Right atrium auricular region (tissue), 2 donors: ENCODE measurements at regions not wholly inside any gene's neighbourhood (a gene's known extent, or its start where the extent isn't known, plus 50 kb on each side); places are given as distances from the start of the nearest gene placed in this dataset.
A peak's percentile ranks its signal among the peaks of the same experiment; 100 is the strongest.
"Not testable (repeated sequence)": the region's sequence is repeated elsewhere in the genome, so short reads cannot be mapped to it uniquely, and the experiment has no call there.

Experiments
- DNase-seq: peaks from one replicate; pipeline ENCODE4 v3.0.0-alpha.2; 2019; ENCODE audit warnings: low spot score
- H3K27ac ChIP-seq, 2 donors: fragments of 200-600 bp; sonication (generic); 1 replicate in 1 of 2; 2 replicates in 1 of 2; pipeline ENCODE4 v1.5.1; 2016 to 2019
- H3K27me3 ChIP-seq, 2 donors: fragments of 200-600 bp; sonication (generic); one replicate each; pipeline versions ENCODE4 v1.5.1 to v1.6.0; 2017 to 2019
- H3K36me3 ChIP-seq: fragments of 200-600 bp; sonication (generic); one replicate; pipeline ENCODE4 v1.5.1; 2016
- H3K4me1 ChIP-seq, 2 donors: fragments of 200-600 bp; sonication (generic); one replicate each; pipeline versions ENCODE4 v1.5.1 to v1.6.0; 2017 to 2019
- H3K4me3 ChIP-seq, 2 donors: fragments of 200-600 bp; sonication (generic); 1 replicate in 1 of 2; 2 replicates in 1 of 2; pipeline ENCODE4 v1.5.1; 2017 to 2019; ENCODE audit warnings: mild to moderate bottlenecking in 1 of 2, moderate library complexity in 1 of 2
- H3K9me3 ChIP-seq, 2 donors: fragments of 200-600 bp; sonication (generic); one replicate each; pipeline ENCODE4 v1.5.1; 2019
- TF ChIP-seq, protein P1 (sequence below), 2 donors: fragments of 200-600 bp; sonication (generic); IDR thresholded peaks; one replicate each; pipeline ENCODE4 v1.5.1; 2019; ENCODE audit warnings: antibody characterized with exemption in 2 of 2

DNA sequence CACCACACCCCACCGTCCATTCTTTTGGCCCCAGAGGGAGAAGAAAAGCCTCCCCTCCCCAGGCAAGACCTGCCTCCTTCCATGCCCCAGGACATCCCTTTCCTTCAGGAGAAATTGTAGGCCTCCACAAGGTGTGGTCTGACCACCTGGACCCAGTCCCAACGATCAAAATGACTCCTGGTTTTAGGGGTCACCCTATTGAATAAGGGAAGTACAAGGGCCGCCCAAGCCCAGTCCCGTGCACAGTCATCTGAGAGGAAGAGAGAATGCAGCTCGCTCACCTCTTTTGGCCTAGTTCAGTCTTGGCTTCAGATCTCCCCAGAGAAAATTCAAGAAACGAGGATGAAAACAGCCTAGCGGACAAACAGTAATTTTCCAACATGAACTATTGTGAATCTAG lies 249.1 kb downstream of the UACA start:
- no peak for DNase-seq
- H3K27me3 ChIP-seq = no peaks in the 10 kb centered on the region
- H3K36me3 ChIP-seq = no peaks in the 10 kb centered on the region
- H3K4me3 ChIP-seq = no peak overlapping the region
- H3K9me3 ChIP-seq = peaks cover 0 to 28% of the 10 kb centered on the region in 2 donors
- TF ChIP-seq, protein P1, sequence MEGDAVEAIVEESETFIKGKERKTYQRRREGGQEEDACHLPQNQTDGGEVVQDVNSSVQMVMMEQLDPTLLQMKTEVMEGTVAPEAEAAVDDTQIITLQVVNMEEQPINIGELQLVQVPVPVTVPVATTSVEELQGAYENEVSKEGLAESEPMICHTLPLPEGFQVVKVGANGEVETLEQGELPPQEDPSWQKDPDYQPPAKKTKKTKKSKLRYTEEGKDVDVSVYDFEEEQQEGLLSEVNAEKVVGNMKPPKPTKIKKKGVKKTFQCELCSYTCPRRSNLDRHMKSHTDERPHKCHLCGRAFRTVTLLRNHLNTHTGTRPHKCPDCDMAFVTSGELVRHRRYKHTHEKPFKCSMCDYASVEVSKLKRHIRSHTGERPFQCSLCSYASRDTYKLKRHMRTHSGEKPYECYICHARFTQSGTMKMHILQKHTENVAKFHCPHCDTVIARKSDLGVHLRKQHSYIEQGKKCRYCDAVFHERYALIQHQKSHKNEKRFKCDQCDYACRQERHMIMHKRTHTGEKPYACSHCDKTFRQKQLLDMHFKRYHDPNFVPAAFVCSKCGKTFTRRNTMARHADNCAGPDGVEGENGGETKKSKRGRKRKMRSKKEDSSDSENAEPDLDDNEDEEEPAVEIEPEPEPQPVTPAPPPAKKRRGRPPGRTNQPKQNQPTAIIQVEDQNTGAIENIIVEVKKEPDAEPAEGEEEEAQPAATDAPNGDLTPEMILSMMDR (IDR thresholded peaks at IDR 0.05) = no peak
- no peak overlapping the region for H3K27ac ChIP-seq
- H3K4me1 ChIP-seq = no peaks in the 10 kb centered on the region

DNA sequence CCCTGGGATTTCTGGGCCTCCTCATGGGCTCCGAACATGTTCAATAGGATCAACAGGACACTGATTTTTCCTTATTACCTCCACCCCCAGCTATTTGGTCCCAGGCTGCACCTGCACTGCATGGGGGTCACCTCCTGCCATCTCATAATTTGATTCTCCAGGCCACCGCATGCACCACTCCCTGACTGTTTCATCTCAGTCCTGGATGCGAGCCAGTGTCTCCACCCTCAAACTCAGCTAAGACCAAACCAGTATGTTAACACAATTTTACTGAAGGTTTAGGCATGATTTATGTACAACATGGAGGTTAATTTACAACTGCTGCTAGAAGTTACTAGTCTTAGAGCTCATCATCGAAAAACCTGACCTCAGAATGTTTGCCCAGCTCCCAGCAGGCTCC lies 249.5 kb downstream of the UACA start:
- DNase-seq = no peak
- TF ChIP-seq, protein P1 (IDR thresholded peaks at IDR 0.05) = no peak
- no peaks in the 10 kb centered on the region for H3K4me1 ChIP-seq
- H3K27me3 ChIP-seq = no peaks in the 10 kb centered on the region
- no peak overlapping the region for H3K4me3 ChIP-seq
- H3K9me3 ChIP-seq = peaks cover 0 to 28% of the 10 kb centered on the region in 2 donors
- no peak overlapping the region for H3K27ac ChIP-seq
- H3K36me3 ChIP-seq = no peaks in the 10 kb centered on the region

DNA sequence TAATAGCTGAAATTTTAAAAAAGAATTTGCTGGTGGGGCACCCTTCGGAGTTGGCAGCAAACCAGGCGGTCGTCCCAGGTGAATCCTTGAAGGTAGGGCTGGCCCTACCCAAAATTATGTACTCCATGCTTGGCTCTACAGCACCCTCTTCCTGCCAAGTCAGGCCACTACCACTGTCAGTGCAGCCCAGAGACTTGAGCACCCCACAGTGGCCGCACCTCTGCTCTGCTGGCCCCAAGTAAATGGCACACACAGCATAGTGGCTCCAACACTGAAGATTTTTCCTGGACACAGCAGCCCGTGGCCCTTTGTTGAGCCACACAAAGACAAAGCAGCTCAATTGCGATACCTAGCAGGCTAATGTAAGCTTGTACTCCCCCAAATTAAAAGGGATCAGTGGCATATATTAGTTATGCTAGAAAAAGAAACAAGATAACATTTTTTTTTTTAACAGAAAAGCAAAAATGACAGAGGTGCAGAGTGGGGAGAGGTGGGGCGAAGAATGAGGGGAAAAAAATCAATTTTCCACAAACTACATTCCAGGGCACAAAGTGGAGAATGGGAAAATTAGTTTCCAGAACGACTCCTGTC lies 250.5 kb downstream of the UACA start:
- H3K9me3 ChIP-seq = peaks cover 0 to 28% of the 10 kb centered on the region in 2 donors
- no peak overlapping the region for H3K27ac ChIP-seq
- TF ChIP-seq, protein P1 (IDR thresholded peaks at IDR 0.05) = peak in 1 of 2 donors; percentile 42
- H3K4me1 ChIP-seq = no peaks in the 10 kb centered on the region
- no peak overlapping the region for H3K4me3 ChIP-seq
- no peak for DNase-seq
- H3K36me3 ChIP-seq = no peaks in the 10 kb centered on the region
- H3K27me3 ChIP-seq = no peaks in the 10 kb centered on the region

- H3K27me3 ChIP-seq, H3K4me1 ChIP-seq, H3K36me3 ChIP-seq, H3K27ac ChIP-seq, H3K4me3 ChIP-seq, DNase-seq: not testable (repeated sequence)
- H3K9me3 ChIP-seq = peaks cover 0 to 28% of the 10 kb centered on the region in 2 donors
Observed at GRCh38 chr15:70511972-70512587, 251.3 kb downstream of the UACA start.

DNA sequence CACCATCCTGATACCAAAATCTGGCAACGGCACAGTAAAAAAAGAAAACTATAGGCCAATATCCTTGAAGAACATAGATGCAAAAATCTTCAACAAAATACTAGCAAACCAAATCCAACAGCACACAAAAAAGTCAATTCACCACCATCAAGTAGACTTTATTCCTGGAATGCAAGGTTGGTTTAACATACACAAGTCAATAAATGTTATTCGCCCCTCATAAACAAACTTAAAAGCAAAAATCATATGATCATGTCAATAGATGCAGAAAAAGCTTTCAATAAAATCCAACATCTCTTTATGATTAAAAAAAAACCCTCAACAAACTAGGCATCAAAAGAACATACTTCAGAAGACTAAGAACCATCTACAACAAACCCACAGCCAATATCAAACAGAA lies 252.9 kb downstream of the UACA start:
- Histone ChIP-seq H3K9me3 (peaks cover 0 to 28% of the 10 kb centered on the region in 2 donors), H3K27me3 (no peaks in the 10 kb centered on the region), H3K27ac (no peak overlapping the region), H3K4me3 (no peak overlapping the region), H3K36me3 (no peaks in the 10 kb centered on the region), H3K4me1 (peaks cover 0 to 7% of the 10 kb centered on the region in 2 donors)
- no peak for DNase-seq
- TF ChIP-seq, protein P1 (IDR thresholded peaks at IDR 0.05) = no peak

- Histone ChIP-seq H3K4me3 (no peak overlapping the region), H3K36me3 (no peaks in the 10 kb centered on the region), H3K27me3 (no peaks in the 10 kb centered on the region), H3K4me1 (peaks cover 0 to 14% of the 10 kb centered on the region in 2 donors), H3K27ac (no peak overlapping the region), H3K9me3 (peaks cover 0 to 28% of the 10 kb centered on the region in 2 donors)
- DNase-seq = no peak
- TF ChIP-seq, protein P1 (IDR thresholded peaks at IDR 0.05) = no peak
Observed at GRCh38 chr15:70509731-70510143, 253.6 kb downstream of the UACA start.
